Loucy (cell line): ENCODE measurements at regions not wholly inside any gene's neighbourhood (a gene's known extent, or its start where the extent isn't known, plus 50 kb on each side); places are given as distances from the start of the nearest gene placed in this dataset.

Experiments
- CTCF ChIP-seq: fragments of 200-600 bp; sonication (generic); conservative IDR thresholded peaks from 2 replicates; pipeline ENCODE4 v1.5.1; 2014; ENCODE audit warnings: mild to moderate bottlenecking, antibody characterized with exemption, low read length
- EZH2phosphoT487 ChIP-seq: fragments of 200-600 bp; IDR thresholded peaks from 2 replicates; pipeline ENCODE4 v1.6.1; 2018; ENCODE audit warnings: antibody characterized with exemption, mild to moderate bottlenecking, moderate library complexity, borderline replicate concordance

GRCh38 chr17:73985466-73986015, 217.9 kb upstream of the RPL38 start:
- TF ChIP-seq CTCF (no peak), EZH2phosphoT487 (no peak)
